ENCODE measurements at regions not wholly inside any gene's neighbourhood (a gene's known extent, or its start where the extent isn't known, plus 50 kb on each side); places are given as distances from the start of the nearest gene placed in this dataset.

DNA sequence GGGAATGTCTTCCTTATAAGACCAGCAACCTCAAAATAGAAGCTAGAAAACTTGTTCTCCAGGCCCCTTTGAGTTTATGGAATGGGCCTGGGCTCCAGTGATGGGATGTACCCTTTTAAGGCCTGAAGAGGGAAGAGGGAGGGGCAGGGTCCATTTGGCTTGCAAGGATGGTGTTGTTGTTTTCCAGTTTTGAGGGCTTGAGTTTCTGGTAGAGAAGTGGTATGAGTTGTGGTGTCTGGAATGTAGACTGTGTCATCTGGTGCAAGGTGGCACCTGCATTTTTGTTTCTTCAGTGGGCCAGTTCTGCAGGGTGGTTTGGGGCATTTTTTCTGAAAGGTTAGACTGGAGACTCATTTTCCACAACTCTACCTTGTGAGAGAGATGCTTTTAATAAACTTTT, 90.1 kb downstream of the ZNF777 start:
- TF ChIP-seq CTCF (IDR thresholded peaks at IDR 0.05 in 2 of 3, conservative IDR thresholded peaks at IDR 0.05 in 1 of 3; ENCODE audit: borderline replicate concordance in 1 of 3, insufficient read depth in 1 of 3, low read depth in 2 of 3, low read length in 2 of 3) (no peak), TCF7L2 (IDR thresholded peaks at IDR 0.05; ENCODE audit: borderline replicate concordance, extremely low read depth, insufficient read depth, insufficient read length) (no peak), EGR1 (IDR thresholded peaks at IDR 0.05; ENCODE audit: low read depth) (no peak), SP1 (IDR thresholded peaks at IDR 0.05; ENCODE audit: low read depth) (no peak)

Data from HCT116 (cell line).